ENCODE measurements at regions not wholly inside any gene's neighbourhood (a gene's known extent, or its start where the extent isn't known, plus 50 kb on each side); places are given as distances from the start of the nearest gene placed in this dataset.

GRCh38 chr11:127339376-127339775, 338.8 kb upstream of the KIRREL3 start:
- in situ Hi-C loops (cut with MboI): no loop called here
- no peak overlapping the region for H3K9ac ChIP-seq (ENCODE audit: control insufficient read depth, insufficient read depth, low read length)
- no peaks in the 10 kb centered on the region for H3K79me2 ChIP-seq (ENCODE audit: control insufficient read depth, insufficient read depth, low read length)
- TF ChIP-seq NFIC (IDR thresholded peaks at IDR 0.05; ENCODE audit: low read depth, low read length): no peak
- no peak for TF ChIP-seq ZBTB40 (IDR thresholded peaks at IDR 0.05; ENCODE audit: borderline replicate concordance)
- no peak for TF ChIP-seq BACH1 (IDR thresholded peaks at IDR 0.05; ENCODE audit: borderline replicate concordance)
- TF ChIP-seq BCLAF1 (IDR thresholded peaks at IDR 0.05): no peak
- TF ChIP-seq CBX3 (IDR thresholded peaks at IDR 0.05; ENCODE audit: borderline replicate concordance, low read depth): no peak
- no peak for TF ChIP-seq EGR1 (IDR thresholded peaks at IDR 0.05; ENCODE audit: borderline replicate concordance in 1 of 2, low read depth in 2 of 2, low read length in 2 of 2)
- TF ChIP-seq STAT3 (IDR thresholded peaks at IDR 0.05; ENCODE audit: low read depth, low read length): no peak
- WGBS (ENCODE audit: insufficient coverage, insufficient replicate concordance, low lambda C conversion rate, missing lambda C conversion rate): 0% methylated on average over 1 of the region's 1 CpG
- no peak for DNase-seq (ENCODE audit: low read depth, low spot score)
- RAD21 ChIA-PET (ENCODE audit: unreplicated experiment): no interaction called here
- no peaks in the 10 kb centered on the region for H4K20me1 ChIP-seq (ENCODE audit: control insufficient read depth, insufficient read depth)
- H3K36me3 ChIP-seq (ENCODE audit: control insufficient read depth in 2 of 2, insufficient read depth in 2 of 2, low read length in 1 of 2): no peaks in the 10 kb centered on the region
- CTCF ChIA-PET: no interaction called here
- H3K27ac ChIP-seq (ENCODE audit: control insufficient read depth, insufficient read depth): no peak overlapping the region
- H3K27me3 ChIP-seq (replicated peaks in 1 of 2; ENCODE audit: control insufficient read depth in 2 of 2, insufficient read depth in 2 of 2, low read length in 1 of 2): no peaks in the 10 kb centered on the region; a peak in 1 of 4 replicates
- no peaks in the 10 kb centered on the region for H3K4me1 ChIP-seq (ENCODE audit: control insufficient read depth, insufficient read depth, low read length)
- FAIRE-seq: no peak
- H3K4me2 ChIP-seq (ENCODE audit: control insufficient read depth, insufficient read depth): no peak overlapping the region
- POLR2A ChIA-PET: no interaction called here
- no peak overlapping the region for H2AFZ ChIP-seq (ENCODE audit: control insufficient read depth, low read depth, low read length)
- no peak for ATAC-seq
- intact Hi-C loops (cut with micrococcal nuclease; ENCODE audit: unreplicated experiment): no loop called here
- BruUV-seq (replicated peaks): no TSS peak
- SMC1A ChIA-PET (ENCODE audit: uncharacterized antibody, unreplicated experiment): interaction anchor here (0.6 to 0.7 kb wide), 2 partner anchors 25 to 29 kb away, joined by 3 read pairs; no protein-coding TSS in a partner anchor
- no peak overlapping the region for H3K4me3 ChIP-seq
- no peaks in the 10 kb centered on the region for H3K9me3 ChIP-seq (replicated peaks; ENCODE audit: control insufficient read depth, insufficient read depth, low read length)

All from GM12878 (cell line).